Ishikawa (cell line): ENCODE measurements at regions not wholly inside any gene's neighbourhood (a gene's known extent, or its start where the extent isn't known, plus 50 kb on each side); places are given as distances from the start of the nearest gene placed in this dataset.

Experiments
- CEBPB ChIP-seq: IDR thresholded peaks from 2 replicates; pipeline ENCODE4 v1.6.1; 2012
- TF ChIP-seq, protein P1 (sequence below): IDR thresholded peaks from 2 replicates; pipeline ENCODE4 v1.6.1; 2012

DNA sequence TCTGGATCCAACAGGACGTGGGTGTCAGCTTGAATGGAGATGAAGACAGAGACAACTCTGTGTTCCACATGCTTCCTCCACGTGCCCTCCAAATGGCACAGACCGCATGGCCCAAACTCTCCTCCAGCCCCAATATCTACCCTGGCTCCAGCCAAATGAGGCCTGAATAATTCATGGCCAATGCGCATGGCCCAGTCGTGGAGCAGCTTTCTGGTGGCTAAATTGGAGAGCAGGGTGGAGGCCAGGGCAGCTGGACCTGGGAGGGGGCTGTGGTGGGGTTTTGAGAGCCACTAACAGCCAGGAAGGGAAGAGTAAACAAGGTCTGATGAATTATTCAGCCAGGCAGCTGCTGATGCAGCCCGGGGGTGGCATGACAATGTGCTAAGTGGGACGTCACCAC lies 96.7 kb upstream of the TMEM132E start:
- no peak for TF ChIP-seq CEBPB
- TF ChIP-seq, protein P1, sequence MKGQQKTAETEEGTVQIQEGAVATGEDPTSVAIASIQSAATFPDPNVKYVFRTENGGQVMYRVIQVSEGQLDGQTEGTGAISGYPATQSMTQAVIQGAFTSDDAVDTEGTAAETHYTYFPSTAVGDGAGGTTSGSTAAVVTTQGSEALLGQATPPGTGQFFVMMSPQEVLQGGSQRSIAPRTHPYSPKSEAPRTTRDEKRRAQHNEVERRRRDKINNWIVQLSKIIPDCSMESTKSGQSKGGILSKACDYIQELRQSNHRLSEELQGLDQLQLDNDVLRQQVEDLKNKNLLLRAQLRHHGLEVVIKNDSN, result no peak
